GM23338 (cell line): ENCODE measurements at regions not wholly inside any gene's neighbourhood (a gene's known extent, or its start where the extent isn't known, plus 50 kb on each side); places are given as distances from the start of the nearest gene placed in this dataset.

Source experiments
- ATAC-seq: fragments of 200-7000 bp; cut with Tn5 transposase; 3 replicates; pipeline ENCODE4 v1.9.1; 2020
- DNase-seq: peaks from one replicate; pipeline ENCODE4 v3.0.0-alpha.2; 2015; ENCODE audit warnings: low spot score
- H2AFZ ChIP-seq: fragments of 200-600 bp; sonication (generic); 2 replicates; pipeline ENCODE4 v1.8.0; 2016; ENCODE audit warnings: antibody characterized with exemption, mild to moderate bottlenecking, moderate library complexity
- H3F3A ChIP-seq: fragments of 200-600 bp; sonication (generic); replicated peaks from 2 replicates; pipeline ENCODE4 v1.8.0; 2017; ENCODE audit warnings: antibody characterized with exemption, mixed run types, low read depth
- H3K27ac ChIP-seq: fragments of 200-600 bp; sonication (generic); 2 replicates; pipeline ENCODE4 v1.6.1; 2016; ENCODE audit warnings: low read depth
- H3K27me3 ChIP-seq: fragments of 200-600 bp; sonication (generic); 2 replicates; pipeline ENCODE4 v1.8.0; 2016; ENCODE audit warnings: mild to moderate bottlenecking, mixed run types, moderate library complexity; ENCODE audit not compliant: insufficient read depth
- H3K36me3 ChIP-seq: fragments of 200-600 bp; sonication (generic); 2 replicates; pipeline ENCODE4 v1.8.0; 2016; ENCODE audit warnings: mild to moderate bottlenecking; ENCODE audit not compliant: insufficient read depth
- H3K4me1 ChIP-seq: fragments of 200-600 bp; sonication (generic); 2 replicates; pipeline ENCODE4 v1.8.0; 2016; ENCODE audit warnings: mild to moderate bottlenecking, moderate library complexity; ENCODE audit not compliant: insufficient read depth
- H3K4me2 ChIP-seq: fragments of 200-600 bp; sonication (generic); 2 replicates; pipeline ENCODE4 v1.7.1; 2017; ENCODE audit warnings: mixed run types
- H3K4me3 ChIP-seq: fragments of 200-600 bp; sonication (generic); 2 replicates; pipeline ENCODE4 v1.6.1; 2016; ENCODE audit warnings: mixed run types
- H3K79me2 ChIP-seq: fragments of 200-600 bp; sonication (generic); replicated peaks from 2 replicates; pipeline ENCODE4 v1.8.0; 2017; ENCODE audit warnings: mild to moderate bottlenecking; ENCODE audit not compliant: insufficient read depth
- H3K9me2 ChIP-seq: fragments of 200-600 bp; sonication (generic); 2 replicates; pipeline ENCODE4 v1.8.0; 2017; ENCODE audit not compliant: insufficient read depth
- H4K20me1 ChIP-seq: fragments of 200-600 bp; sonication (generic); replicated peaks from 2 replicates; pipeline ENCODE4 v1.8.0; 2017; ENCODE audit warnings: mild to moderate bottlenecking; ENCODE audit not compliant: insufficient read depth
- H3K27ac Mint-ChIP-seq: 2 replicates; pipeline ENCODE4 v1.8.0; 2020; ENCODE audit warnings: inconsistent platforms, mild to moderate bottlenecking, moderate library complexity, mixed read lengths
- H3K27me3 Mint-ChIP-seq: 3 replicates; pipeline ENCODE4 v1.8.0; 2022; ENCODE audit warnings: low read depth, mild to moderate bottlenecking, moderate library complexity, mixed read lengths, inconsistent platforms; ENCODE audit not compliant: insufficient read depth, poor library complexity
- H3K36me3 Mint-ChIP-seq: 3 replicates; pipeline ENCODE4 v1.8.0; 2021; ENCODE audit warnings: low read depth, mild to moderate bottlenecking, inconsistent platforms, moderate library complexity, mixed read lengths
- H3K4me1 Mint-ChIP-seq: 3 replicates; pipeline ENCODE4 v1.8.0; 2020; ENCODE audit warnings: mild to moderate bottlenecking, inconsistent platforms, mixed read lengths
- H3K4me3 Mint-ChIP-seq: 3 replicates; pipeline ENCODE4 v1.8.0; 2021; ENCODE audit warnings: moderate library complexity, mild to moderate bottlenecking, inconsistent platforms, mixed read lengths
- H3K9me3 Mint-ChIP-seq: 3 replicates; pipeline ENCODE4 v1.8.0; 2020; ENCODE audit warnings: moderate library complexity, mild to moderate bottlenecking, inconsistent platforms, mixed read lengths
- CREB1 ChIP-seq: fragments of 250-450 bp; sonication (Bioruptor Pico); IDR thresholded peaks from 2 replicates; pipeline ENCODE4 v1.5.0; 2020; ENCODE audit warnings: low read depth, mild to moderate bottlenecking, moderate library complexity
- CTCF ChIP-seq, 2 experiments: fragments of 200-600 bp in 1 of 2; sonication (generic) in 1 of 2; conservative IDR thresholded peaks; 2 replicates each; pipeline versions ENCODE4 v1.5.1 to v1.6.1; 2016 to 2017; ENCODE audit warnings: antibody characterized with exemption in 2 of 2, low read depth in 2 of 2, mild to moderate bottlenecking in 2 of 2, moderate library complexity in 1 of 2
- ETS1 ChIP-seq: IDR thresholded peaks from 2 replicates; pipeline ENCODE4 v1.6.1; 2016; ENCODE audit warnings: antibody characterized with exemption
- EZH2 ChIP-seq: fragments of 200-600 bp; sonication (generic); IDR thresholded peaks from one replicate; pipeline ENCODE4 v1.8.0; 2017; ENCODE audit warnings: antibody characterized with exemption, mild to moderate bottlenecking, low read depth; ENCODE audit not compliant: unreplicated experiment
- EZH2phosphoT487 ChIP-seq: fragments of 200-600 bp; sonication (generic); IDR thresholded peaks from one replicate; pipeline ENCODE4 v1.8.1; 2018; ENCODE audit warnings: antibody characterized with exemption; ENCODE audit not compliant: unreplicated experiment
- JUNB ChIP-seq: IDR thresholded peaks from one replicate; pipeline ENCODE4 v1.6.1; 2016; ENCODE audit warnings: antibody characterized with exemption; ENCODE audit not compliant: unreplicated experiment
- NANOG ChIP-seq: IDR thresholded peaks from 2 replicates; pipeline ENCODE4 v1.6.1; 2016; ENCODE audit warnings: antibody characterized with exemption, borderline replicate concordance
- POLR2AphosphoS5 ChIP-seq: IDR thresholded peaks from 2 replicates; pipeline ENCODE4 v1.6.1; 2016; ENCODE audit warnings: antibody characterized with exemption, low read depth
- REST ChIP-seq: IDR thresholded peaks from one replicate; pipeline ENCODE4 v1.6.1; 2018; ENCODE audit warnings: antibody characterized with exemption; ENCODE audit not compliant: unreplicated experiment
- STAT1 ChIP-seq: IDR thresholded peaks from one replicate; pipeline ENCODE4 v1.6.1; 2016; ENCODE audit warnings: antibody characterized with exemption; ENCODE audit not compliant: unreplicated experiment
- ZNF114 ChIP-seq: fragments of 250-450 bp; sonication (Bioruptor Pico); IDR thresholded peaks from 2 replicates; pipeline ENCODE4 v1.5.0; 2020; ENCODE audit warnings: mild to moderate bottlenecking, moderate library complexity
- ZNF331 ChIP-seq: fragments of 250-450 bp; sonication (Bioruptor Pico); IDR thresholded peaks from 2 replicates; pipeline ENCODE4 v1.5.0; 2020; ENCODE audit warnings: low read depth, mild to moderate bottlenecking, moderate library complexity
- ZNF462 ChIP-seq: fragments of 250-450 bp; sonication (Bioruptor Pico); IDR thresholded peaks from 2 replicates; pipeline ENCODE4 v1.5.0; 2020; ENCODE audit warnings: mild to moderate bottlenecking, moderate library complexity

- no peaks in the 10 kb centered on the region for H3K27me3 Mint-ChIP-seq
- Histone ChIP-seq H3K4me2 (no peak overlapping the region), H3K9me2 (peaks cover 6% of the 10 kb centered on the region; the same call in 1 of the 2 replicates), H3K4me1 (no peaks in the 10 kb centered on the region), H3K36me3 (no peaks in the 10 kb centered on the region), H3K27me3 (no peaks in the 10 kb centered on the region), H3F3A (no peaks in the 10 kb centered on the region), H3K4me3 (no peak overlapping the region), H3K27ac (no peak overlapping the region), H3K79me2 (no peaks in the 10 kb centered on the region), H2AFZ (no peak overlapping the region), H4K20me1 (no peaks in the 10 kb centered on the region)
- no peak overlapping the region for H3K4me3 Mint-ChIP-seq
- H3K4me1 Mint-ChIP-seq = no peaks in the 10 kb centered on the region
- no peaks in the 10 kb centered on the region for H3K36me3 Mint-ChIP-seq
- TF ChIP-seq ZNF462 (CRISPR knock-in tag) (no peak), JUNB (no peak), ETS1 (no peak), REST (no peak), CREB1 (CRISPR knock-in tag) (no peak), NANOG (no peak), STAT1 (no peak), POLR2AphosphoS5 (no peak), CTCF (conservative IDR thresholded peaks at IDR 0.05; ENCODE audit: low read depth in 2 of 2) (no peak), EZH2phosphoT487 (no peak), EZH2 (no peak), ZNF331 (no peak), ZNF114 (CRISPR knock-in tag) (no peak)
- DNase-seq (no peak), ATAC-seq (no peak)
- no peaks in the 10 kb centered on the region for H3K9me3 Mint-ChIP-seq
- H3K27ac Mint-ChIP-seq = no peak overlapping the region
Measured at GRCh38 chr12:67433385-67434175, 164.4 kb downstream of the CAND1 start.
